ENCODE measurements at regions not wholly inside any gene's neighbourhood (a gene's known extent, or its start where the extent isn't known, plus 50 kb on each side); places are given as distances from the start of the nearest gene placed in this dataset. TPM values are rescaled to one million over a fixed set of nuclear protein-coding genes. Genes with fewer than 3 reads are reported as not detected.

Small RNA genes lying in the stretch of these regions (small RNA-seq; reads per million reads assigned to genes)
- gene AC104435.1 (ENCODE audit: low replicate concordance) (not detected), gene AC105265.1 (ENCODE audit: low replicate concordance) (not detected), gene RNA5SP136 (ENCODE audit: low replicate concordance) (not detected), gene RNU1-62P (ENCODE audit: low replicate concordance) (not detected), gene UBE2Q2P9 (ENCODE audit: low replicate concordance) (not detected)
